B cell (primary cell): ENCODE measurements at regions not wholly inside any gene's neighbourhood (a gene's known extent, or its start where the extent isn't known, plus 50 kb on each side); places are given as distances from the start of the nearest gene placed in this dataset.

Experiments
- ATAC-seq: fragments of 200-7000 bp; cut with Tn5 transposase; one replicate; pipeline ENCODE4 v1.10.0; 2021; ENCODE audit warnings: low read depth, mild to moderate bottlenecking, moderate number of reproducible peaks, moderate library complexity
- CTCF ChIA-PET: fragments of 350-600 bp; sonication (Branson Sonifier 250); formaldehyde crosslinking; loops from one replicate; lab custom pipeline; 2021; ENCODE audit warnings: antibody characterized with exemption, inconsistent platforms; lab: Charles Lee
- POLR2A ChIA-PET: fragments of 350-600 bp; sonication (Branson Sonifier 250); formaldehyde crosslinking; loops from one replicate; lab custom pipeline; 2021; ENCODE audit warnings: antibody characterized with exemption; lab: Charles Lee
- DNase-seq: peaks from one replicate; pipeline ENCODE4 v3.0.0; 2013
- H2AFZ ChIP-seq: 2 replicates; pipeline ENCODE4 v1.6.1; 2012; ENCODE audit warnings: mild to moderate bottlenecking, low read depth, low read length; ENCODE audit not compliant: insufficient read depth, poor library complexity, severe bottlenecking
- H3K27ac ChIP-seq, 2 donors: 1 replicate in 1 of 2; 2 replicates in 1 of 2; pipeline ENCODE4 v1.5.1; 2012 to 2013; ENCODE audit warnings: low read length in 2 of 2, mild to moderate bottlenecking in 2 of 2, moderate library complexity in 1 of 2
- H3K27me3 ChIP-seq, 4 experiments: fragments of 200-600 bp in 1 of 4; sonication (generic) in 1 of 4; replicated peaks in 1 of 4; 1 replicate in 2 of 4; 2 replicates in 2 of 4; pipeline versions ENCODE4 v1.6.1 to v1.7.0; 2013 to 2016; ENCODE audit warnings: low read length in 3 of 4, mild to moderate bottlenecking in 2 of 4, mixed read lengths in 1 of 4, moderate library complexity in 1 of 4; ENCODE audit not compliant: insufficient read depth in 4 of 4, control insufficient read depth in 3 of 4; ENCODE audit errors: control extremely low read depth in 1 of 4
- H3K36me3 ChIP-seq, 2 experiments: replicated peaks in 1 of 2; 1 replicate in 1 of 2; 2 replicates in 1 of 2; pipeline versions ENCODE4 v1.6.1 to v1.7.1; 2013; ENCODE audit warnings: low read length in 1 of 2; ENCODE audit not compliant: insufficient read depth in 2 of 2, control insufficient read depth in 1 of 2; ENCODE audit errors: control extremely low read depth in 1 of 2, extremely low read depth in 1 of 2
- H3K4me1 ChIP-seq, 2 donors: fragments of 200-600 bp in 1 of 2; sonication (generic) in 1 of 2; 1 replicate in 1 of 2; 2 replicates in 1 of 2; pipeline versions ENCODE4 v1.5.1 to v1.6.1; 2013 to 2017; ENCODE audit warnings: low read length in 2 of 2; ENCODE audit not compliant: control insufficient read depth in 2 of 2, insufficient read depth in 2 of 2
- H3K4me2 ChIP-seq: replicated peaks from 2 replicates; pipeline ENCODE3; 2012; ENCODE audit warnings: mild to moderate bottlenecking, low read depth, low read length; ENCODE audit not compliant: poor library complexity, severe bottlenecking
- H3K4me3 ChIP-seq, 5 experiments: fragments of 200-600 bp in 1 of 5; sonication (generic) in 1 of 5; 1 replicate in 3 of 5; 2 replicates in 2 of 5; pipeline versions ENCODE4 v1.5.1 to v1.7.0; 2011 to 2016; ENCODE audit warnings: low read length in 4 of 5, mild to moderate bottlenecking in 4 of 5, low read depth in 2 of 5, control low read depth in 1 of 5, moderate library complexity in 1 of 5; ENCODE audit not compliant: insufficient read depth in 1 of 5; ENCODE audit errors: control extremely low read depth in 1 of 5, extremely low read depth in 1 of 5
- H3K79me2 ChIP-seq: fragments of 200-600 bp; sonication (generic); one replicate; pipeline ENCODE4 v1.6.0; 2016; ENCODE audit warnings: low read length; ENCODE audit not compliant: control insufficient read depth, insufficient read depth
- H3K9ac ChIP-seq: fragments of 200-600 bp; sonication (generic); 2 replicates; pipeline ENCODE4 v1.6.1; 2017; ENCODE audit warnings: mild to moderate bottlenecking, low read length, moderate library complexity
- H3K9me3 ChIP-seq, 3 donors: one replicate each; pipeline versions ENCODE4 v1.6.1 to v1.7.1; 2013; ENCODE audit warnings: low read length in 2 of 3; ENCODE audit not compliant: control insufficient read depth in 2 of 3, insufficient read depth in 1 of 3; ENCODE audit errors: control extremely low read depth in 1 of 3
- H4K20me1 ChIP-seq: 2 replicates; pipeline ENCODE4 v1.6.0; 2012; ENCODE audit warnings: mild to moderate bottlenecking, low read length; ENCODE audit not compliant: insufficient read depth, control insufficient read depth, poor library complexity, severe bottlenecking
- H3K27ac Mint-ChIP-seq: one replicate; pipeline ENCODE4 v1.8.0; 2021; ENCODE audit warnings: mixed read lengths
- H3K27me3 Mint-ChIP-seq: one replicate; pipeline ENCODE4 v1.8.0; 2021; ENCODE audit warnings: mixed read lengths
- H3K4me1 Mint-ChIP-seq: one replicate; pipeline ENCODE4 v1.8.0; 2021; ENCODE audit warnings: mixed read lengths
- H3K4me3 Mint-ChIP-seq: one replicate; pipeline ENCODE4 v1.8.0; 2021; ENCODE audit warnings: mixed read lengths
- H3K9me3 Mint-ChIP-seq: one replicate; pipeline ENCODE4 v1.8.0; 2022; ENCODE audit warnings: mixed read lengths; ENCODE audit not compliant: insufficient read depth
- CTCF ChIP-seq: fragments of 200-600 bp; IDR thresholded peaks from one replicate; pipeline ENCODE4 v1.8.0; 2022; ENCODE audit warnings: antibody characterized with exemption, mild to moderate bottlenecking
- EZH2 ChIP-seq: IDR thresholded peaks from 2 replicates; pipeline ENCODE4 v1.6.1; 2012; ENCODE audit warnings: borderline replicate concordance, low read depth, mild to moderate bottlenecking, moderate library complexity, low read length; ENCODE audit not compliant: insufficient read depth, poor library complexity, severe bottlenecking
- WGBS: methylation state at CpG from one replicate; pipeline ENCODE4 v1.1.5; 2013; ENCODE audit warnings: missing lambda C conversion rate; ENCODE audit not compliant: insufficient coverage; 5-methylcytosine and 5-hydroxymethylcytosine counted together
- intact Hi-C: fragments of 100-400 bp; cut with micrococcal nuclease; formaldehyde crosslinking; loops from one replicate; pipeline ENCODE4 v1.10.0; 2022

GRCh38 chr9:31500422-31500821, 884.0 kb upstream of the ACO1 start:
- Histone ChIP-seq H3K4me3 (no peak overlapping the region), H3K27ac (no peak overlapping the region), H3K4me1 (no peaks in the 10 kb centered on the region), H3K36me3 (no peaks in the 10 kb centered on the region), H3K9ac (no peak overlapping the region), H4K20me1 (no peaks in the 10 kb centered on the region), H3K27me3 (no peaks in the 10 kb centered on the region), H3K79me2 (no peaks in the 10 kb centered on the region), H3K4me2 (no peak overlapping the region), H3K9me3 (peaks cover 0 to 7% (median 0%) of the 10 kb centered on the region in 3 donors), H2AFZ (no peak overlapping the region)
- H3K27me3 Mint-ChIP-seq: no peaks in the 10 kb centered on the region
- no CpG with 5 or more reads among the region's 1 CpG for WGBS
- ATAC-seq (no peak), DNase-seq (no peak)
- no peak overlapping the region for H3K27ac Mint-ChIP-seq
- intact Hi-C loops: no loop called here
- TF ChIP-seq EZH2: no peak
- no peak for TF ChIP-seq CTCF
- no peaks in the 10 kb centered on the region for H3K4me1 Mint-ChIP-seq
- ChIA-PET POLR2A (no interaction called here), CTCF (no interaction called here)
- H3K4me3 Mint-ChIP-seq: no peak overlapping the region
- H3K9me3 Mint-ChIP-seq: no peaks in the 10 kb centered on the region

GRCh38 chr9:31519011-31519410, 865.4 kb upstream of the ACO1 start:
- Mint-ChIP-seq H3K4me1 (peaks cover 18% of the 10 kb centered on the region), H3K27me3 (no peaks in the 10 kb centered on the region), H3K4me3 (no peak overlapping the region), H3K9me3 (peaks cover 6% of the 10 kb centered on the region), H3K27ac (no peak overlapping the region)
- TF ChIP-seq CTCF: no peak
- TF ChIP-seq EZH2: no peak
- H3K4me3 ChIP-seq: no peak overlapping the region
- ChIA-PET POLR2A (interaction anchor here (0.8 kb wide), 1 partner anchor 337 kb away, joined by 3 read pairs; no protein-coding TSS in a partner anchor), CTCF (no interaction called here)
- peaks cover 0 to 14% (median 0%) of the 10 kb centered on the region in 3 donors for H3K9me3 ChIP-seq
- H2AFZ ChIP-seq: no peak overlapping the region
- H4K20me1 ChIP-seq: no peaks in the 10 kb centered on the region
- H3K36me3 ChIP-seq: no peaks in the 10 kb centered on the region
- DNase-seq: peak; percentile 58
- peak overlapping the region; percentile 46 for H3K4me2 ChIP-seq
- peaks cover 14 to 24% of the 10 kb centered on the region in 2 donors for H3K4me1 ChIP-seq
- intact Hi-C loops: no loop called here
- no peak overlapping the region for H3K9ac ChIP-seq
- no peaks in the 10 kb centered on the region for H3K27me3 ChIP-seq
- peak; percentile 49 for ATAC-seq
- no peaks in the 10 kb centered on the region for H3K79me2 ChIP-seq
- 78% methylated on average over 6 of the region's 6 CpGs for WGBS
- H3K27ac ChIP-seq: no peak overlapping the region
